HAP-1 (cell line): ENCODE measurements at regions not wholly inside any gene's neighbourhood (a gene's known extent, or its start where the extent isn't known, plus 50 kb on each side); places are given as distances from the start of the nearest gene placed in this dataset.
A peak's percentile ranks its signal among the peaks of the same experiment; 100 is the strongest.

ENCODE experiments used
- DNase-seq, 2 experiments: peaks; one replicate each; pipeline ENCODE4 v3.0.0-alpha.2; 2016 to 2020; ENCODE audit warnings: low spot score in 2 of 2
- H3K27me3 ChIP-seq: fragments of 250-450 bp; sonication (Bioruptor Pico); 2 replicates; pipeline ENCODE4 v1.5.1; 2020; ENCODE audit warnings: low read depth, mild to moderate bottlenecking, moderate library complexity
- H3K36me3 ChIP-seq: fragments of 250-450 bp; sonication (Bioruptor Pico); replicated peaks from 2 replicates; pipeline ENCODE4 v1.5.1; 2020; ENCODE audit warnings: mild to moderate bottlenecking
- H3K4me1 ChIP-seq: fragments of 250-450 bp; sonication (Bioruptor Pico); 2 replicates; pipeline ENCODE4 v1.5.1; 2020; ENCODE audit warnings: mild to moderate bottlenecking
- H3K4me3 ChIP-seq: fragments of 250-450 bp; sonication (Bioruptor Pico); 2 replicates; pipeline ENCODE4 v1.5.1; 2020; ENCODE audit warnings: mild to moderate bottlenecking, moderate library complexity
- H3K9me3 ChIP-seq: fragments of 250-450 bp; sonication (Bioruptor Pico); 2 replicates; pipeline ENCODE4 v1.5.1; 2020; ENCODE audit warnings: mild to moderate bottlenecking, moderate library complexity
- in situ Hi-C: fragments of 300-500 bp; cut with MboI; formaldehyde crosslinking; loops from 3 replicates; pipeline ENCODE4 v1.14.3; 2020; ENCODE audit warnings: low sequenced_read_pairs, inconsistent platforms, mixed read lengths

GRCh38 chr5:167307042-167307441 lies 984.4 kb upstream of the WWC1 start:
- Histone ChIP-seq H3K4me3 (no peak overlapping the region), H3K36me3 (no peaks in the 10 kb centered on the region), H3K9me3 (no peaks in the 10 kb centered on the region), H3K4me1 (peaks cover 15% of the 10 kb centered on the region), H3K27me3 (no peaks in the 10 kb centered on the region)
- in situ Hi-C loops: no loop called here
- no peak for DNase-seq

- Histone ChIP-seq H3K27me3 (no peaks in the 10 kb centered on the region), H3K9me3 (no peaks in the 10 kb centered on the region), H3K4me3 (no peak overlapping the region), H3K4me1 (peaks cover 15% of the 10 kb centered on the region), H3K36me3 (no peaks in the 10 kb centered on the region)
- in situ Hi-C loops: no loop called here
- no peak for DNase-seq
Observed at GRCh38 chr5:167308466-167308865, 983.0 kb upstream of the WWC1 start.

- no peak overlapping the region for H3K4me3 ChIP-seq
- no peak for DNase-seq
- no peaks in the 10 kb centered on the region for H3K36me3 ChIP-seq
- in situ Hi-C loops: no loop called here
- no peaks in the 10 kb centered on the region; the same call in 1 of the 2 replicates for H3K27me3 ChIP-seq
- no peaks in the 10 kb centered on the region for H3K9me3 ChIP-seq
- peaks cover 8% of the 10 kb centered on the region for H3K4me1 ChIP-seq
Observed at GRCh38 chr5:167309941-167310517, 981.4 kb upstream of the WWC1 start.

GRCh38 chr5:167311340-167311739 lies 980.1 kb upstream of the WWC1 start:
- Histone ChIP-seq H3K27me3 (no peaks in the 10 kb centered on the region; the same call in 1 of the 2 replicates), H3K9me3 (no peaks in the 10 kb centered on the region), H3K36me3 (no peaks in the 10 kb centered on the region), H3K4me1 (no peaks in the 10 kb centered on the region), H3K4me3 (no peak overlapping the region)
- no peak for DNase-seq
- in situ Hi-C loops: no loop called here

- H3K27me3 ChIP-seq: no peaks in the 10 kb centered on the region; the same call in 1 of the 2 replicates
- no peak for DNase-seq
- H3K4me3 ChIP-seq: no peak overlapping the region
- no peaks in the 10 kb centered on the region for H3K9me3 ChIP-seq
- in situ Hi-C loops: no loop called here
- H3K4me1 ChIP-seq: no peaks in the 10 kb centered on the region
- H3K36me3 ChIP-seq: no peaks in the 10 kb centered on the region
Observed at GRCh38 chr5:167312225-167312624, 979.2 kb upstream of the WWC1 start.

GRCh38 chr5:167315762-167316161 lies 975.7 kb upstream of the WWC1 start:
- no peak for DNase-seq
- Histone ChIP-seq H3K4me3 (no peak overlapping the region), H3K36me3 (no peaks in the 10 kb centered on the region), H3K4me1 (peaks cover 14% of the 10 kb centered on the region), H3K9me3 (no peaks in the 10 kb centered on the region), H3K27me3 (no peaks in the 10 kb centered on the region; the same call in 1 of the 2 replicates)
- in situ Hi-C loops: no loop called here

GRCh38 chr5:167317884-167318283 lies 973.6 kb upstream of the WWC1 start:
- in situ Hi-C loops: no loop called here
- DNase-seq: no peak
- no peaks in the 10 kb centered on the region; the same call in 1 of the 2 replicates for H3K27me3 ChIP-seq
- no peak overlapping the region for H3K4me3 ChIP-seq
- no peaks in the 10 kb centered on the region for H3K36me3 ChIP-seq
- H3K9me3 ChIP-seq: no peaks in the 10 kb centered on the region
- peaks cover 14% of the 10 kb centered on the region for H3K4me1 ChIP-seq

GRCh38 chr5:167319243-167319642 lies 972.2 kb upstream of the WWC1 start:
- Histone ChIP-seq H3K4me1 (peaks cover 14% of the 10 kb centered on the region), H3K9me3 (no peaks in the 10 kb centered on the region), H3K27me3 (no peaks in the 10 kb centered on the region), H3K36me3 (no peaks in the 10 kb centered on the region), H3K4me3 (no peak overlapping the region)
- in situ Hi-C loops: no loop called here
- DNase-seq: peak in 1 of 2 experiments; percentile 90

- no peaks in the 10 kb centered on the region for H3K36me3 ChIP-seq
- H3K9me3 ChIP-seq: no peaks in the 10 kb centered on the region
- H3K4me3 ChIP-seq: no peak overlapping the region
- H3K27me3 ChIP-seq: no peaks in the 10 kb centered on the region
- in situ Hi-C loops: no loop called here
- no peak for DNase-seq
- H3K4me1 ChIP-seq: peaks cover 14% of the 10 kb centered on the region
Observed at GRCh38 chr5:167320019-167320418, 971.4 kb upstream of the WWC1 start.

GRCh38 chr5:167332309-167332708 lies 959.1 kb upstream of the WWC1 start:
- Histone ChIP-seq H3K4me3 (no peak overlapping the region), H3K36me3 (no peaks in the 10 kb centered on the region), H3K4me1 (no peaks in the 10 kb centered on the region), H3K9me3 (no peaks in the 10 kb centered on the region), H3K27me3 (no peaks in the 10 kb centered on the region)
- DNase-seq: no peak
- in situ Hi-C loops: no loop called here

- no peak overlapping the region for H3K4me3 ChIP-seq
- in situ Hi-C loops: no loop called here
- no peaks in the 10 kb centered on the region for H3K36me3 ChIP-seq
- no peaks in the 10 kb centered on the region for H3K4me1 ChIP-seq
- no peaks in the 10 kb centered on the region for H3K27me3 ChIP-seq
- no peak for DNase-seq
- H3K9me3 ChIP-seq: no peaks in the 10 kb centered on the region
Observed at GRCh38 chr5:167336161-167336560, 955.3 kb upstream of the WWC1 start.

- H3K4me3 ChIP-seq: no peak overlapping the region
- no peaks in the 10 kb centered on the region for H3K4me1 ChIP-seq
- DNase-seq: no peak
- in situ Hi-C loops: no loop called here
- H3K9me3 ChIP-seq: no peaks in the 10 kb centered on the region
- H3K27me3 ChIP-seq: no peaks in the 10 kb centered on the region
- no peaks in the 10 kb centered on the region; the same call in 1 of the 2 replicates for H3K36me3 ChIP-seq
Observed at GRCh38 chr5:167339205-167339604, 952.2 kb upstream of the WWC1 start.

- Histone ChIP-seq H3K9me3 (no peaks in the 10 kb centered on the region), H3K4me3 (no peak overlapping the region), H3K27me3 (peaks cover 14% of the 10 kb centered on the region; the same call in 1 of the 2 replicates), H3K36me3 (no peaks in the 10 kb centered on the region; the same call in 1 of the 2 replicates), H3K4me1 (no peaks in the 10 kb centered on the region)
- in situ Hi-C loops: no loop called here
- DNase-seq: no peak
Observed at GRCh38 chr5:167346461-167346860, 945.0 kb upstream of the WWC1 start.

GRCh38 chr5:167348251-167348926 lies 943.1 kb upstream of the WWC1 start:
- Histone ChIP-seq H3K9me3 (no peaks in the 10 kb centered on the region), H3K36me3 (no peaks in the 10 kb centered on the region; the same call in 1 of the 2 replicates), H3K27me3 (peaks cover 23% of the 10 kb centered on the region), H3K4me1 (peaks cover 3% of the 10 kb centered on the region; the same call in 1 of the 2 replicates), H3K4me3 (no peak overlapping the region)
- no peak for DNase-seq
- in situ Hi-C loops: no loop called here
